ENCODE measurements at regions not wholly inside any gene's neighbourhood (a gene's known extent, or its start where the extent isn't known, plus 50 kb on each side); places are given as distances from the start of the nearest gene placed in this dataset.

DNA sequence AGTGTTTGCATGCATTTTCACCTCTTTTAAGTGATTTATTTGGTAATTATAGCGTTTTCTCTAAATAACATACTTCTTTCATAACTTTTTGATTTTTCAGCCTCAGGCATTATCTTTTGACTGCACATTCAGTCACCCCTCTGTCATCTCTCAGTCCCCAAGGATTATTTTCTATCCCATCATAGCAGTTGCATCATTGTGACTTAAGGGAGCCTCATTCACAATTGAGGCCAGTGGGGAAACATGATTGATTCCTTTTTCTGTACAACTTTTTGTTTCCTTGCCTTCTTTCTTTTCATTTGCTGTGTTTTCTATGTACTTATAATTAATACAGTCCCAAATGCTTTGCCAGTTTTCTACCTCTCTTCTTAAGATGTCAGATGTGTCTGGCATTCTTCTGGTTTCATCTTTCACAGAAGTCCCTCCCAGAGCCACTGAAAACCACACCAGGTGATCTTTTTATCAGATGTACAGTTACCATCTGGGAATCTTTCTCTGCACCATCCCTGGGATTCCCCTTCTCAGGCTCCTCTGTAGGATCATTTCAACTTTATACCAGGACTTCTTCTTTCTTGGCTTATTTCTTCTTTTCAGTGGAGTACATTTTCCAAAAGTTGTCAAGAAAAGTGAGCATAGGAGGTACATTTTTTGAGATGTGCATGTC, 151.4 kb downstream of the RAP2B start:
- TF ChIP-seq POLR2A (IDR thresholded peaks at IDR 0.05): no peak
- TF ChIP-seq, protein P1, sequence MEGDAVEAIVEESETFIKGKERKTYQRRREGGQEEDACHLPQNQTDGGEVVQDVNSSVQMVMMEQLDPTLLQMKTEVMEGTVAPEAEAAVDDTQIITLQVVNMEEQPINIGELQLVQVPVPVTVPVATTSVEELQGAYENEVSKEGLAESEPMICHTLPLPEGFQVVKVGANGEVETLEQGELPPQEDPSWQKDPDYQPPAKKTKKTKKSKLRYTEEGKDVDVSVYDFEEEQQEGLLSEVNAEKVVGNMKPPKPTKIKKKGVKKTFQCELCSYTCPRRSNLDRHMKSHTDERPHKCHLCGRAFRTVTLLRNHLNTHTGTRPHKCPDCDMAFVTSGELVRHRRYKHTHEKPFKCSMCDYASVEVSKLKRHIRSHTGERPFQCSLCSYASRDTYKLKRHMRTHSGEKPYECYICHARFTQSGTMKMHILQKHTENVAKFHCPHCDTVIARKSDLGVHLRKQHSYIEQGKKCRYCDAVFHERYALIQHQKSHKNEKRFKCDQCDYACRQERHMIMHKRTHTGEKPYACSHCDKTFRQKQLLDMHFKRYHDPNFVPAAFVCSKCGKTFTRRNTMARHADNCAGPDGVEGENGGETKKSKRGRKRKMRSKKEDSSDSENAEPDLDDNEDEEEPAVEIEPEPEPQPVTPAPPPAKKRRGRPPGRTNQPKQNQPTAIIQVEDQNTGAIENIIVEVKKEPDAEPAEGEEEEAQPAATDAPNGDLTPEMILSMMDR (IDR thresholded peaks at IDR 0.05): no peak
- Histone ChIP-seq H3K9me3 (no peaks in the 10 kb centered on the region), H3K27ac (no peak overlapping the region), H3K4me3 (no peak overlapping the region), H3K4me1 (no peaks in the 10 kb centered on the region), H3K36me3 (replicated peaks in 1 of 2; ENCODE audit: insufficient read depth in 1 of 2, low read depth in 2 of 2) (no peaks in the 10 kb centered on the region), H3K27me3 (no peaks in the 10 kb centered on the region)
- ATAC-seq (no peak), DNase-seq (no peak)
- intact Hi-C loops (cut with DNase I): no loop called here
- 55 to 59% methylated on average over 1 of the region's 1 CpG for WGBS, 2 donors

DNA sequence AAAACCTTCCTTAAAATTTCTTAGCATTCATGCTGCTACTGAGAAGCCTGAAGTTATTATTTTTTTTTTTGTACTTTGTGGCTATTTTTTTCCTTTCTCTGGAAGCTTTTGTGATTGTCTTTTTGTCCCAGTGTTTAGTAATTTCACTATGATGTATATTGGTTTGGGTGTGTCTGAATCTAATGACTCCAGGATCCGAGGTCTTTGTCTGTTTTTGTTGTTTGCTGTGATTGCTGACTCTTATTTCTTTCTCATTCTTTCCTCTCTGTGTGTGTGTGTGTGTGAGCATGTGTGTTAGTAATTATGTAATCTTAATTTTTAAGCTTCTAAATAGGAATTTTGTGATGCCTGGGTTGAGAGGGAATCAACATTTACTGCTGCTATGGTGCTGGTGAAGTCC, 152.0 kb downstream of the RAP2B start:
- H3K27ac ChIP-seq: no peak overlapping the region
- intact Hi-C loops (cut with DNase I): no loop called here
- TF ChIP-seq POLR2A (IDR thresholded peaks at IDR 0.05): no peak
- TF ChIP-seq, protein P1 (IDR thresholded peaks at IDR 0.05): no peak
- no peaks in the 10 kb centered on the region for H3K36me3 ChIP-seq (replicated peaks in 1 of 2; ENCODE audit: insufficient read depth in 1 of 2, low read depth in 2 of 2)
- ATAC-seq: no peak
- no peaks in the 10 kb centered on the region for H3K27me3 ChIP-seq
- 50 to 58% methylated on average over 1 of the region's 1 CpG for WGBS, 2 donors
- H3K4me1 ChIP-seq: no peaks in the 10 kb centered on the region
- no peaks in the 10 kb centered on the region for H3K9me3 ChIP-seq
- DNase-seq: no peak
- no peak overlapping the region for H3K4me3 ChIP-seq

DNA sequence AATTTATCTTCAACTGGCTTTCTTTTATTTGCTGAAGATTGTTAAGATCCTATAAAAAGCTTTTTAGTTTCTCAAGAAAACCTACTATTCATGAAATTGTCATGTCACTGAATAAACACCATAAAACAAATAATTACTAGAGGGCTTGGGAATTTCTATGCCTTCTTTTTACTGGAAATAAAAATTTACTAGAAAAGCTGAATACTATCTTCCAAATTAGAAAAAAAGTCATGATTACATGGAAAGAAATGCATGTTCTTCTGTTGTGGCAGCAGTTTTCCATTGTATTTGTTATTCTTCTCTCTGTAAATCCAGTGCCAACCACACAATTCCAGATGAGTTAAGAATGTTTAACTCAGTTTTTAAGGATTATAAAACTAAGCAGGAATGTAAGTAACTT, 153.8 kb downstream of the RAP2B start:
- ATAC-seq: no peak
- no peaks in the 10 kb centered on the region for H3K27me3 ChIP-seq

DNA sequence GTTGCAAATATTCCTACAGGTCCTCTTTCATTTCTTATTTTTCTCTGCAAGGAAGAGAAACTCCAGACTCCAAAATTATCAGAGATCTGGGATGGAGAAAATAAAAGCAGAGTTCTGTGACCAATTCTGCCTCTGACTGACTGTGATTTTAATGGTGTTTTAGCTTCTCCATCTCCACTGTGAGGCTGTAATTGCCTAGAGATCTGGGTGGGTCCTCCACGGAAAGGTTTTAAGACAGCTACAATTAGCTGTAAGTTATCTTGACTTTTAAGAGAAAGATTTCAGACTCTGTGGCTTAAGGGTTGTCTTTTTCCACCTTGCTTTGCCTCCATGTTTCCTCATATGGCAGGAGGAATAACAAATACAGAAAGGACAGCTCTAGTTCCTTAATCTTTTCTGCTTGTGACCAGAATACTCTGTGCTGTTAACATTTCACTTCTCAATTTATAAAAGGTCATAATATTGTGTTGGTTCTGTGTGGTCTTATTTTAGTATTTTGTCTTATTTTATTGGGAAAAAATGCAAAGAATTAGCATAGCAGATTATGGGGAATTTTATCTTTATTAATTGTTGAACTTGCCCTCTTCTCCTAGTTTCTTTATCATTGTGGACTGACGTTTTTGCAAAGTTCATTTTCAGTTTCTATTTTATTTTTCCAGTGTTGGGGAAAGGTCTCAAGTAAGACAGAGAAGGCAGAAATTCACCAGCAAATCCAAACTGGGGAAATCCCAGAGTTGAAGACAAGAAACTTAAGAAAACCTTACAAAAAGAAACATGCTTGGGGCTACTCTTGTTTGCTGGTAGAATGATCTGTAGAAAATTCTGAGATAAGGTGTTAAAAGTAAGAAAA, 157.9 kb downstream of the RAP2B start:
- no peak overlapping the region for H3K4me3 ChIP-seq
- intact Hi-C loops (cut with DNase I): no loop called here
- no peak for TF ChIP-seq POLR2A (IDR thresholded peaks at IDR 0.05)
- DNase-seq (no peak), ATAC-seq (no peak)
- H3K36me3 ChIP-seq (replicated peaks in 1 of 2; ENCODE audit: insufficient read depth in 1 of 2, low read depth in 2 of 2): no peaks in the 10 kb centered on the region
- H3K9me3 ChIP-seq: no peaks in the 10 kb centered on the region
- WGBS, 2 donors: 14 to 30% methylated on average over 2 of the region's 2 CpGs
- H3K27me3 ChIP-seq: no peaks in the 10 kb centered on the region
- no peak overlapping the region for H3K27ac ChIP-seq
- H3K4me1 ChIP-seq: no peaks in the 10 kb centered on the region

More for the DNA sequence above, 153.8 kb downstream of the RAP2B start:
- H3K36me3 ChIP-seq (replicated peaks in 1 of 2; ENCODE audit: insufficient read depth in 1 of 2, low read depth in 2 of 2): no peaks in the 10 kb centered on the region
- no peak overlapping the region for H3K4me3 ChIP-seq
- intact Hi-C loops (cut with DNase I): no loop called here
- H3K4me1 ChIP-seq: no peaks in the 10 kb centered on the region
- no peak overlapping the region for H3K27ac ChIP-seq
- no peak for TF ChIP-seq POLR2A (IDR thresholded peaks at IDR 0.05)
- TF ChIP-seq, protein P1 (IDR thresholded peaks at IDR 0.05): no peak
- no peaks in the 10 kb centered on the region for H3K9me3 ChIP-seq
- no peak for DNase-seq

DNA sequence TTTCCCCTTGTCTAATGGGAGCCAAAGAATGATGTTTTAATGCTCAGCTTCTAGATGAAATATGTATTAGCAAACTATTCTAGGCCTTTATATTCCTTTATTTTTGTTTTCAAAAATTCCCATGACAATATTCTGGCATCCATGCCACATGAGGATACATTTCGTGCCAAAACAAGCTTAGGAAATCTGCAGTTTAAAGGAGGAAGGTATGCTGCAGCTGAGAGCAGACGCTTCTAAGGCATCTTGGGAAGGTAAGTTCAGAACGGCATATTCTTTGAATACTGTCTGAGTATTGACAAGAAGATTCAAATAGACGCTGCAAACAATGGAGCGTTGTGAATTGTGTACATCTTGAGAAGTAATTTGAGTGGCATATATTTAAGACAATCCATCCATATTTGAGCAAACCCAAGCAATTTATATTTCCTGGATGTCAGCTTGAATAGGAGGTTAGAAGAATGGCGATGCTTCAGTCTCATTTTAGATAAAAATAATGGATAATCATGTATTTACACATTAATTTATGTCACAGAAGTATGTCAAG, 158.6 kb downstream of the RAP2B start:
- no peak for TF ChIP-seq POLR2A (IDR thresholded peaks at IDR 0.05)
- TF ChIP-seq, protein P1 (IDR thresholded peaks at IDR 0.05): no peak
- H3K27ac ChIP-seq: no peak overlapping the region
- intact Hi-C loops (cut with DNase I): no loop called here

More for the DNA sequence above, 158.6 kb downstream of the RAP2B start:
- ATAC-seq: no peak
- Histone ChIP-seq H3K4me1 (no peaks in the 10 kb centered on the region), H3K4me3 (no peak overlapping the region), H3K36me3 (replicated peaks in 1 of 2; ENCODE audit: insufficient read depth in 1 of 2, low read depth in 2 of 2) (no peaks in the 10 kb centered on the region), H3K9me3 (no peaks in the 10 kb centered on the region), H3K27me3 (no peaks in the 10 kb centered on the region)
- 45 to 46% methylated on average over 6 of the region's 6 CpGs for WGBS, 2 donors
- no peak for DNase-seq

Data from body of pancreas (tissue), 4 donors.